AG08396 (cell line): ENCODE measurements at regions not wholly inside any gene's neighbourhood (a gene's known extent, or its start where the extent isn't known, plus 50 kb on each side); places are given as distances from the start of the nearest gene placed in this dataset.
"Not testable (repeated sequence)": the region's sequence is repeated elsewhere in the genome, so short reads cannot be mapped to it uniquely, and the experiment has no call there.

Experiments
- DNase-seq: peaks from one replicate; pipeline ENCODE4 v3.0.0; 2012; ENCODE audit warnings: low spot score, mixed read lengths

- DNase-seq, result no peak
Measured at GRCh38 chr5:153258469-153258868, 232.0 kb upstream of the GRIA1 start.

GRCh38 chr5:153267506-153267905, 223.0 kb upstream of the GRIA1 start:
- no peak for DNase-seq

GRCh38 chr5:153275695-153276094, 214.8 kb upstream of the GRIA1 start:
- no peak for DNase-seq

- peak; percentile 4 for DNase-seq
Measured at GRCh38 chr5:153276151-153276550, 214.3 kb upstream of the GRIA1 start.

GRCh38 chr5:153296251-153296844, 194.1 kb upstream of the GRIA1 start:
- not testable (repeated sequence) for DNase-seq

- no peak for DNase-seq
Measured at GRCh38 chr5:153299891-153300290, 190.6 kb upstream of the GRIA1 start.

GRCh38 chr5:153308282-153308681, 182.2 kb upstream of the GRIA1 start:
- DNase-seq, result no peak

GRCh38 chr5:153318556-153318955, 171.9 kb upstream of the GRIA1 start:
- DNase-seq, result no peak

- DNase-seq, result no peak
Measured at GRCh38 chr5:153321478-153321877, 169.0 kb upstream of the GRIA1 start.

GRCh38 chr5:153340139-153340538, 150.3 kb upstream of the GRIA1 start:
- no peak for DNase-seq

GRCh38 chr5:153340738-153341137, 149.7 kb upstream of the GRIA1 start:
- DNase-seq, result no peak

- DNase-seq, result no peak
Measured at GRCh38 chr5:153342487-153342886, 148.0 kb upstream of the GRIA1 start.

GRCh38 chr5:153347611-153348010, 142.9 kb upstream of the GRIA1 start:
- no peak for DNase-seq

- DNase-seq, result no peak
Measured at GRCh38 chr5:153350175-153350883, 140.1 kb upstream of the GRIA1 start.

- no peak for DNase-seq
Measured at GRCh38 chr5:153352685-153353219, 137.7 kb upstream of the GRIA1 start.

- no peak for DNase-seq
Measured at GRCh38 chr5:153357493-153358112, 132.9 kb upstream of the GRIA1 start.

- DNase-seq, result no peak
Measured at GRCh38 chr5:153358315-153358976, 132.0 kb upstream of the GRIA1 start.

GRCh38 chr5:153360860-153361259, 129.6 kb upstream of the GRIA1 start:
- DNase-seq, result no peak

- DNase-seq, result no peak
Measured at GRCh38 chr5:153361735-153362409, 128.6 kb upstream of the GRIA1 start.

GRCh38 chr5:153365547-153365946, 124.9 kb upstream of the GRIA1 start:
- no peak for DNase-seq

- DNase-seq, result no peak
Measured at GRCh38 chr5:153367466-153367865, 123.0 kb upstream of the GRIA1 start.
